Bronchial epithelial cell (primary cell): ENCODE measurements at regions not wholly inside any gene's neighbourhood (a gene's known extent, or its start where the extent isn't known, plus 50 kb on each side); places are given as distances from the start of the nearest gene placed in this dataset.
"Not testable (repeated sequence)": the region's sequence is repeated elsewhere in the genome, so short reads cannot be mapped to it uniquely, and the experiment has no call there.

ENCODE experiments used
- DNase-seq: peaks from one replicate; pipeline ENCODE4 v3.0.0-alpha.2; 2010; ENCODE audit warnings: low read depth
- FAIRE-seq: peaks from 2 replicates; lab custom pipeline; 2011; peaks lifted over from hg19 to GRCh38; lab: Jason Lieb, UNC
- H3K27me3 ChIP-seq: 2 replicates; pipeline ENCODE4 v1.5.1; 2011; ENCODE audit warnings: low read length; ENCODE audit not compliant: control insufficient read depth, insufficient read depth
- H3K36me3 ChIP-seq: 2 replicates; pipeline ENCODE4 v1.5.1; 2011; ENCODE audit warnings: low read length; ENCODE audit not compliant: control insufficient read depth, insufficient read depth
- H3K4me3 ChIP-seq: 2 replicates; pipeline ENCODE4 v1.5.1; 2011; ENCODE audit warnings: mild to moderate bottlenecking, low read depth, low read length, control low read depth
- TF ChIP-seq, protein P1 (sequence below): IDR thresholded peaks from 2 replicates; pipeline ENCODE4 v1.5.1; 2011; ENCODE audit warnings: mild to moderate bottlenecking, moderate library complexity, low read length, control low read depth, inconsistent platforms; ENCODE audit not compliant: insufficient read depth, severe bottlenecking

DNA sequence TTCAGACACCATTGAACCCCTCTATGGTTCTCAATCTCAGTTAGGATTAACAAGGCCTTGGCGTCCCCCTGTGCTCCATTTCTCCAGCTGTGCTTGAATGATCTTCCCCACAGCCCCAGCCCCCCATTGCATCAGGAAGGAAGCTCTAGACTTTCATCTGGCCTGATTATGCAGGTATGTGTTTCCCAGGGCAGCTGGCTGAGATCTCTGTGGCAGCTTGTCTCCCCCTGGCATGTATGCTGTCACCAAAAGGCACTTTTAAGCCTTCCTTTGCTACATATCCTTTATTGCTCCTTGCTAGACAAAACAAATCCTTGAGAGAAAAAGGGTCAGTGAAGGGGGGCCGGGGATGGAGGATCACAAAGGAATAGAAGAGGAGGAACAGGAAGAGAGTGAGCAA, 1056.0 kb upstream of the SLIT2 start:
- TF ChIP-seq, protein P1, sequence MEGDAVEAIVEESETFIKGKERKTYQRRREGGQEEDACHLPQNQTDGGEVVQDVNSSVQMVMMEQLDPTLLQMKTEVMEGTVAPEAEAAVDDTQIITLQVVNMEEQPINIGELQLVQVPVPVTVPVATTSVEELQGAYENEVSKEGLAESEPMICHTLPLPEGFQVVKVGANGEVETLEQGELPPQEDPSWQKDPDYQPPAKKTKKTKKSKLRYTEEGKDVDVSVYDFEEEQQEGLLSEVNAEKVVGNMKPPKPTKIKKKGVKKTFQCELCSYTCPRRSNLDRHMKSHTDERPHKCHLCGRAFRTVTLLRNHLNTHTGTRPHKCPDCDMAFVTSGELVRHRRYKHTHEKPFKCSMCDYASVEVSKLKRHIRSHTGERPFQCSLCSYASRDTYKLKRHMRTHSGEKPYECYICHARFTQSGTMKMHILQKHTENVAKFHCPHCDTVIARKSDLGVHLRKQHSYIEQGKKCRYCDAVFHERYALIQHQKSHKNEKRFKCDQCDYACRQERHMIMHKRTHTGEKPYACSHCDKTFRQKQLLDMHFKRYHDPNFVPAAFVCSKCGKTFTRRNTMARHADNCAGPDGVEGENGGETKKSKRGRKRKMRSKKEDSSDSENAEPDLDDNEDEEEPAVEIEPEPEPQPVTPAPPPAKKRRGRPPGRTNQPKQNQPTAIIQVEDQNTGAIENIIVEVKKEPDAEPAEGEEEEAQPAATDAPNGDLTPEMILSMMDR: no peak
- Histone ChIP-seq H3K4me3 (no peak overlapping the region), H3K27me3 (no peaks in the 10 kb centered on the region), H3K36me3 (no peaks in the 10 kb centered on the region)
- FAIRE-seq (no peak), DNase-seq (no peak)

DNA sequence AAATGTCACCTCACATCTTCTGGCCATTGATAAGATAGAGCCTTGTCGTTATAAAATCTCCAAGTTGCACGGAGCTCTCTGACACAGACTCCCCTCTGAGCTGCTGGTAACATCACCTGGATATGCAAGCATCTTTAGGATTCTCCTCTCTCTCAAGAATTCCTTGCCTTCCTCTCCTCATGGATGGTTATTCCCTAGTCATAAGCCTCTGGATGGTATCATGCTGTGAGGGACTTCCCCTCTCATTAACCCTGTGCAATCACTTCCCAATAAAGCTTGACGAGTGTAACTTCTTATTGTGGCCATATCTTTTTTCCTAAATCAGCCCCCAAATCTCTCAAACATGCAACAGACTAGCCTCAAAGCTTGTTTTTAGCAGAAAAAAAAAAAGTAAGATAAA, 1057.0 kb upstream of the SLIT2 start:
- no peak overlapping the region for H3K4me3 ChIP-seq
- DNase-seq (no peak), FAIRE-seq (no peak)
- no peaks in the 10 kb centered on the region for H3K27me3 ChIP-seq
- no peaks in the 10 kb centered on the region for H3K36me3 ChIP-seq
- TF ChIP-seq, protein P1: no peak

DNA sequence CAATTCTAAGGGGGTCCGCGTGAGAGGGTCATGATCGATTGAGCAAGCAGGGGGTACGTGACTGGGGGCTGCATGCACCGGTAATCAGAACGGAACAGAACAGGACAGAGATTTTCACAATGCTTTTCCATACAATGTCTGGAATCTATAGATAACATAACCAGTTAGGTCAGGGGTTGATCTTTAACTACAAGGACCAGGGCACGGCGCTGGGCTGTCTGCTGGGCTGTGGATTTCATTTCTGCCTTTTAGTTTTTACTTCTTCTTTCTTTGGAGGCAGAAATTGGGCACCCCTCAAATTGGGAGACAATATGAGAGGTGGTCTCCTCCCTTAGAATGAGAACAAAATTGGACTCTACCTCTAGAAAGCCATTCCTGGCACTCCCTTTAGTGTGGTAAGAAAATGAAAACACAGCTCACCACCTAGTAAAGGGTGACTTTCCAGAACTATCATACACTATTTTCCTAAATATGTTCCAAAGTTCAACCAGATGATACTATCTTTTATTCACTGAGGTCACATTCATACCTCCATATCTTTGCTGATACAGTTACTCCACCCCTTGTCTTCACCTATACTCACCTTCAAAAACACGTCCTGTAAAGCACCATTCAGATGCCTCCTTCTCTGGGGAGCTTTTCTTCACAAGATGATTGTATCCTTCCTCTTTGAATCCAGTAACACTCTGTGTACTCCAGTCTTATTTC, 1058.3 kb upstream of the SLIT2 start:
- FAIRE-seq (no peak), DNase-seq (no peak)
- H3K4me3 ChIP-seq: no peak overlapping the region
- H3K27me3 ChIP-seq: no peaks in the 10 kb centered on the region
- no peaks in the 10 kb centered on the region for H3K36me3 ChIP-seq
- TF ChIP-seq, protein P1: no peak

DNA sequence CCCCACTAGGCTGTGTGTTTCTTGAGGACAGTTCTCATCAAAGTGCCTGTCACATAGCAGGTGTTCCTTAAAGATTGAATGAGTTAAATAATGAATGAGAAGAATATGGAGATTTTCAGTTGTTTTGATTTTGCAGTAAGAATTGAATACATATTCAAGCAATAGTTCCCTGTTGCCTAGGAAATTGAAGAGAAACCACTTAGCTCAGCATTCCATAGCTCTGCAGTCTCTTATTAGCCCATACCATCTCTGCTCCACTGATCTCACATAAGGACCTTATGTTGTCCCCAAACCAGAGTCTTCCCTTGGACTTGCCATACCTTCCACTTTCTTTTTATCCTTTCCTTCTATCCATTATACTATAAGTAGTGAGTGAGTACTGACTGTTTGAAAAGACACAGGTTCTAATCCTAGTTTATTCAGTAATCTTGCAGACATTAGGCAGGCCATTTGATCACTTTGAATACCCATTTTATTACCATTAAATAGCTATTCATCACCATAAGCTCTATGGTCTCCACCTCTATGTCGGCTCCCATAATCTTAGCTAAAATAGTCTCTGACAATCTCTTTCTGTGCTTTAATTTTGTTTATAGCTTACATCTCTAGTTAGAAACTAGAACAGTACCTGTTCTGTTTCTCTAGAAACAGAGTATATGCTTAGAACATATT, 1059.6 kb upstream of the SLIT2 start:
- TF ChIP-seq, protein P1: no peak
- Histone ChIP-seq H3K27me3 (no peaks in the 10 kb centered on the region), H3K4me3 (no peak overlapping the region), H3K36me3 (no peaks in the 10 kb centered on the region)
- DNase-seq: no peak
- FAIRE-seq: no peak

DNA sequence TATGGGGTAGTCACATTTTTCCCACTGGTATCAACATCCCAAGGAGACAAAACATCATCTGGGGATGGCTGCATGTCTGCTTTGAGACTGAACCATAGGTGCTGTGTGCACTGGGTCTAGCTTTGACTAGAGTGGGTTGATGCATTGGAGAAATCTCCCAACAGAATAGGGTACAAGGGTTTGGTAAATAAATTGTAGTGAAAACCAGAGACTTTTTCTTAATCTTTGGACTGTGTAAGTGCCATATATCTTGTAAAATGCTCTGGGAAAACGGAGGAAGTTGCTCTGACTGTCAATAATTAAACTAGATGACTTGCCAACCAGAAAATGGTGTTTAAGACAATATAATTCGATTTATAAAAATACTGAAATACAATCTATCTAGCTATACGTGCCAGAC, 1064.0 kb upstream of the SLIT2 start:
- TF ChIP-seq, protein P1: no peak

DNA sequence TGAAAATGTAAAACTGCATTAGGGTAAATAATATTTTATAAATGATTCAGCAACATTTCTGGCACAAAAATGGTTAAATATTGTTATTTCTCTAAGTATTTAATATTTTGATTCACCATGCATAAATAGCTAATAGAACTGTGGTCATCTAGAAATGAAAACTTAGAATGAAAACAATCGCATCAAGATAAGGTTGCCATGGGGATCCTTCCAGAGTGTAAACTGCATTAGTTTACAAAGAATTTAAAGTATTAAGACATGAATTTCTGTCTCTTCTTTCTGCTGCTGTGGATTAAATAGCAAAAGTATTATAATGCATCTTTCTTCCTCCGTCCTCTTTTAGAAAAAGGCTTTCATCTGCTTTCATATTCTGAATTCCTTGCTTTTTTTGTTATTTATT, 1064.6 kb upstream of the SLIT2 start:
- H3K27me3 ChIP-seq: no peaks in the 10 kb centered on the region
- FAIRE-seq: no peak
- TF ChIP-seq, protein P1: no peak
- DNase-seq: no peak
- no peaks in the 10 kb centered on the region for H3K36me3 ChIP-seq
- H3K4me3 ChIP-seq: no peak overlapping the region

More for the DNA sequence above, 1064.0 kb upstream of the SLIT2 start:
- Histone ChIP-seq H3K27me3 (no peaks in the 10 kb centered on the region), H3K36me3 (no peaks in the 10 kb centered on the region), H3K4me3 (no peak overlapping the region)
- no peak for FAIRE-seq
- DNase-seq: no peak

DNA sequence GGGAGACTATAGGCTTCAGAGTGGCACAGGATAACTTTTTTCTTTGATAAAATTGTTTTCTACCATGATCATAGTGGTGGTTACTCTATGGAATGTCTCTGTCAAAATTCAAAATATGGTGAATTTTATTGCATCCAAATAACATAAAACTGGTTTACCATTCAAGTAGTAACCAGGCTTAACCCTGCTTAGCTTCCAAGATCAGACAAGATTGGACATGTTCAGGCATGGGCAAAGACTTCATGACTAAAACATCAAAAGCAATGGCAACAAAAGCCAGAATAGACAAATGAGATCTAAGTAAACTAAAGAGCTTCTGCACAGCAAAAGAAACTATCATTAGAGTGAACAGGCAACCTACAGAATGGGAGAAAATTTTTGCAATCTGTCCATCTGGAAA, 1070.1 kb upstream of the SLIT2 start:
- not testable (repeated sequence) for FAIRE-seq, H3K4me3 ChIP-seq, H3K27me3 ChIP-seq, H3K36me3 ChIP-seq
- peak; percentile 81 for DNase-seq
